ENCODE measurements at regions not wholly inside any gene's neighbourhood (a gene's known extent, or its start where the extent isn't known, plus 50 kb on each side); places are given as distances from the start of the nearest gene placed in this dataset.
"Not testable (repeated sequence)": the region's sequence is repeated elsewhere in the genome, so short reads cannot be mapped to it uniquely, and the experiment has no call there.

DNA sequence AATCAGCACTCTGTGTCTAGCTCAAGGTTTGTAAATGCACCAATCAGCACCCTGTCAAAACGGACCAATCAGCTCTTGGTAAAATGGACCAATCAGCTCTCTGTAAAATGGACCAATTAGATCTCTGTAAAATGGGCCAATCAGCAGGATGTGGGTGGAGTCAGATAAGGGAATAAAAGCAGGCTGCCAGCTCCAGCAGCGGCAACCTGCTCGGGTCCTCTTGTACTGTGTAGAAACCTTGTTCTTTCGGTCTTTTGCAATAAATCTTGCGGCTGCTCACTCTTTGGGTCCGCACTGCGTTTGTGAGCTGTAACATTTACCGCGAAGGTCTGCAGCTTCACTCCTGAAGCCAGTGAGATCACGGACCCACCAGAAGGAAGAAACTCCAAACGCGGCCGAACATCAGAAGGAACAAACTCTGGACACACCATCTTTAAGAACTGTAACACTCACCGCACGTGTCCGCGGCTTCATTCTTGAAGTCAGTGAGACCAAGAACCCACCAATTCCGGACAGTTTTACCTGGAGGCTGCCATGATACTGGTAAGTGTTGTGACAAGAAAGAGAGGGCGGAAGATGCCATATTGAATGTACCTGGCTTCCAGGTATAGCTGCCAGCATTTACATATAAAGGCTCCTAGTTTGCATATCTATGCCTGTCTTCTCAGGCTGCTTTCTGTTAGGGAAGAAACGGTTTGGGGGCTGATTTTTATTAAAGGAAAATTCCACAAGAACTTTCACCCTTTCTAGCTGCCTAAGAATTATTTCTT, 758.5 kb upstream of the CTNND2 start:
- no peak for TF ChIP-seq POLR2A (IDR thresholded peaks at IDR 0.05; ENCODE audit: low read length)
- TF ChIP-seq GATA1 (IDR thresholded peaks at IDR 0.05; ENCODE audit: low read depth, low read length), result no peak
- no peak for DNase-seq

DNA sequence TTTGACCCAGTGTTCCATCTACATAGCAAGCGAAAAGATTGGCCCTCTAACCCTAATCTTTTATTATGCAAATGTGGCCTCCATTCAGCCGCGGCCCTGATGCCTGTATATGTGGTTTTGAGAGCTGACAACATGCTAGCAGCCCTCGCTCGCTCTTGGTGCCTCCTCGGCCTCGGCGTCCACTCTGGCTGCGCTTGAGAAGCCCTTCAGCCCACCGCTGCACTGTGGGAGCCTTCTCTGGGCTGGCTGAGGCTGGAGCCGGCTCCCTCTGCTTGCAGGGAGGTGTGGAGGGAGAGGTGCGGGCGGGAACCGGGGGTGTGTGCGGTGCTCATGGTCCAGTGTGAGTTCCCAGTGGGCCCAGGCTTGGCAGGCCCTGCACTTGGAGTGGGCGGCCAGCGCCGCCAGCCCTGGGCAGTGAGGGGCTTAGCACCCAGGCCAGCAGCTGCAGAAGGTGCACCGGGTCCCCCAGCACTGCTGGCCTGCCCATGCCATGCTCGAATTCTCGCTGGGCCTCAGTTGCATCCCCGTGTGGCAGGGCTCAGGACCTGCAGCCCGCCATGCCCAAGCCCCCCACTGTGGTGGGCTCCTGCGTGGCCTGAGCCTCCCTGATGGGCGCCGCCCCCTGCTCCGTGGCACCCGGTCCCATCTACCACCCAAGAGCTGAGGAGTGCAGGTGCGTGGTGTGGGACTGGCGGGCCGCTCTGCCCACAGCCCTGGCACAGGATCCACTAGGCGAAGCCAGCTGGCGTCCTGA, 757.5 kb upstream of the CTNND2 start:
- no peak for TF ChIP-seq POLR2A (IDR thresholded peaks at IDR 0.05; ENCODE audit: low read length)
- no peak for TF ChIP-seq GATA1 (IDR thresholded peaks at IDR 0.05; ENCODE audit: low read depth, low read length)
- DNase-seq, result no peak

DNA sequence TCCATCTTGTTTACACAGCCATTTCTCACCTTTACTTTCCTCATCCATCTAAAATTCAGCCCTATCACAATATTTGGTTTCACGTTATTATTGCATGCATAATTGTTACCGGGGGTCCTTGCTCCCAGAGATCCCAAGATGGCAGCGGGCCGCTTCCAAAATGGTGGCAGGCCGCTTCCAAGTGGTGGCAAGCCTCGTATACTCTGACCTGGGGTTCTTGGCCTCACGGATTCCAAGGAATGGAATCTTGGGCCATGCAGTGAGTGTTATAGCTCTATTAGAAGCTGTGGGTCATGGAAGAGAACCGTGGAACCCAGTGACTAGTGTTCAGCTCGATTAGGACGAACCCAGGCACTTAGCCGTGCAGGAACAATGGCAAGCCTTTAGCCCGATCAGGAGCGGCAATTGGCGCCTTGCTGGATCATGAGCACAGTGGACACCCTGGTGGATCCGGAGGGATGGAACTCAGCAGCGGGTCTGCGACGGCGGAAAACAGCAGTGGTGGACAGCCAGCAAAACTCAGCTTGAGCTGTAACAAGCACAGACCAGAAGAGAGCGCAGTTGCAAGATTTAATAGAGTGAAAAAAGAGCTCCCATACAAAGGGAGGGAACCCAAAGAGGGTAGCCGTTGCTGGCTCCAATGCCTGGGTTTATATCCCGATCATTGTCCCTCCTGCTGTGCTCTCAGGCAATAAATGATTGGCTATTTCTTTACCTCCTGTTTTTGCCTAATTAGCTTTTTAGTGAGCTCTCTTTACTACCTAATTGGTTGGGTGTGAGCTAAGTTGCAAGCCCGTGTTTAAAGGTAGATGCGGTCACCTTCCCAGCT, 756.2 kb upstream of the CTNND2 start:
- not testable (repeated sequence) for DNase-seq

DNA sequence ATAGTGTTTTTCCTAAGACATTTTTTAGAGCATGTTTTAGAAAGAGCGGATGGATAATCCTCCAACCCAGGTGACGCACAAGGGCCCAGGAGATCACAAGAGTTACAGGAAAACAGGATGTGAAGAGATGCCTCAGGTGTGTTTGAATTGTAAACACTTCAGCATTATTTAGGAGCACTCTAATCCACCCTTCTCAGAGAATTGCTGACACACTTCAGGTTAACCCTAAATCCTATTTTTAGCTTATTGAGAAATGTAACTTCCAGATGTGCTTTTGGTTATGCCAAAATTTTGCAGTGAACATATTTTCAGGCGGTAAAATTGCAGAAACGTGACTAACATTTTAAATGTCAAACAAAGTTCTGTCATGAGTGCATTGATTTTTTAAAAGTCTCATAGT, 755.4 kb upstream of the CTNND2 start:
- TF ChIP-seq GATA1 (IDR thresholded peaks at IDR 0.05; ENCODE audit: low read depth, low read length) (no peak), POLR2A (IDR thresholded peaks at IDR 0.05; ENCODE audit: low read length) (no peak)

DNA sequence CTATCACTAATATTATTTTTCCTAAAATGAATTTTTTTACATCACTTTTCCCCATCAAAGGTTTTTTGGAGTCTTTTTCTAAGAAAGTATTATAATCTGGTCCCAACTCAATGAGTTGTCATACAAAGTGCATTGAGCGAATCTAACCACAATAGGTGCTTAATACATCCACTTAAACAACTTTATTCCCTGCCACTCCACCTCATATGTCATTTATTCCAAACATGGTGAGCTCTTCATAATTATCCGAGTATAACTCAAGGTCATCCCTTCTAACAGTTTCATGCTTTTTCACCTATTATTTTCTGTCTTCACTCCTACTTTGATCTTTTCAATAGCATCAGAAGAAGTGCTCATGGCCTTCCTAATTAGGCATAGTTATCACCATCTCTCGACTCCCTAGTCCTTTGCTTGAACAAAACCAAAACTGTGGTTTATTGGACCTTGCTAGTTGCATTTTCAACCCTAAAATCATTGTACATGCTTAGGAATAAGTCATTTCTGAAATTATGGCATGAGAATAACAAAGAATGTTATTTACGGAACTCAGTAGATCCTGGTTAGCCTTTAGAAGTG, 754.7 kb upstream of the CTNND2 start:
- TF ChIP-seq POLR2A (IDR thresholded peaks at IDR 0.05; ENCODE audit: low read length) (no peak), GATA1 (IDR thresholded peaks at IDR 0.05; ENCODE audit: low read depth, low read length) (no peak)
- DNase-seq, result no peak

More for the DNA sequence above, 755.4 kb upstream of the CTNND2 start:
- no peak for DNase-seq

DNA sequence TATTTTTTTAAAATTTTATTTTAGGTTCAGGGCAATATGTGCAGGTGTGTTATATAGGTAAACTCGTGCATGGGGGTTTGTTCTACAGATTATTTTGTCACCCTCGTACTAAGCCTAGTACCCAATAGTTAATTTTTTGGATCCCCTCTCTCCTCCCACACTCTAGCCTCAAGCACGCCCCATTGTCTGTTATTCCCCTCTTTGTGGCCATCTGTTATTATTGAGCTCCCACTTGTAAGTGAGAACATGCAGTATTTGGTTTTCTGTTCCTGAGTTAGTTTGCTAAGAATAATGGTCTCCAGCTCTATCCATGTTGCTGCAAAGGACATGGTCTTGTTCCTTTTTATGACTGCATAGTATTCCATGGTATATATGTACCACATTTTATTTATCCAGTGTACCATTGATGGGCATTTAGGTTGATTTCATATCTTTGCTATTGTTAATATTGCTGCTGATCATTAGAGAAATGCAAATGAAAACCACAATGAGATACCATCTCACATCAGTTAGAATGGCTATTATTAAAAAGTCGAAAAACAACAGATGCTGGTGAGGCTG, 753.7 kb upstream of the CTNND2 start:
- DNase-seq, result not testable (repeated sequence)

DNA sequence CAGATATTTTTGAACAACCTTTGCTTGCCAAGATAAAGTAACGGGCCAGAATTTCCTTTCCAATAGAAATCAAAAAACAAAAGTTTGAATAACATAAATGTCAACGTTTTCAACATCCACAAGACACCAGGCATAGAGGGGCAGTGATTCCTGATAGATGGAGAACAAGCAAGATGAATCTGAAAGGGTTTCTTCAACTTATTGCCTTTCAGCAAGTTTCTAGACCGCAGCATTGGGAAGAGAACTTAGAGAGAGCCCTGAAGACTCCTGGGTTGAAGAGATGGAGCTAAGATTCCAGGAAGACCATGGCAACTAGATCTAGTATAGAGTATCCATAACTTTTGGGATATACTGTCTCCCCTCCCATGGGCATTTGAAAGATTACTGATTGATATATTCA, 751.4 kb upstream of the CTNND2 start:
- TF ChIP-seq POLR2A (IDR thresholded peaks at IDR 0.05; ENCODE audit: low read length) (no peak), GATA1 (IDR thresholded peaks at IDR 0.05; ENCODE audit: low read depth, low read length) (no peak)
- no peak for DNase-seq

DNA sequence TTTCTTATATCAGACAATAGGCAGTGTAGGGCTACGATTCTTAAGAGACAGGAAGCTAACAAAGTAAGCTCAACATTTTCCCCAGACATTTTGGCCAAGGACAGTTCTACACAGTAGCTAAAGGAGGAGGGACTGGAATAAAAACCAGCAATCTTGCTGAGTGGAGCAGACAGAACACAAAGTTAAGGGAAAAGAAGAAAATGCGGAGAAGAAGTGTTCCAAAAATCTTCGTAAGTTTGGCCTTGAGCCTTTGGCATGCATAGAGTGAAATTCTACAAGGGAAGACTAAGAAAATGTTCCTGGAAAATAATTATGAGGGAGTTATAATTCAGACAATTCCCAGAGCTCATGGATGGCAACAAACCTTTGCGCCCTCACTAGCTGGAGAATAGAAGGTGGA, 748.0 kb upstream of the CTNND2 start:
- DNase-seq, result no peak
- TF ChIP-seq GATA1 (IDR thresholded peaks at IDR 0.05; ENCODE audit: low read depth, low read length), result no peak
- no peak for TF ChIP-seq POLR2A (IDR thresholded peaks at IDR 0.05; ENCODE audit: low read length)

DNA sequence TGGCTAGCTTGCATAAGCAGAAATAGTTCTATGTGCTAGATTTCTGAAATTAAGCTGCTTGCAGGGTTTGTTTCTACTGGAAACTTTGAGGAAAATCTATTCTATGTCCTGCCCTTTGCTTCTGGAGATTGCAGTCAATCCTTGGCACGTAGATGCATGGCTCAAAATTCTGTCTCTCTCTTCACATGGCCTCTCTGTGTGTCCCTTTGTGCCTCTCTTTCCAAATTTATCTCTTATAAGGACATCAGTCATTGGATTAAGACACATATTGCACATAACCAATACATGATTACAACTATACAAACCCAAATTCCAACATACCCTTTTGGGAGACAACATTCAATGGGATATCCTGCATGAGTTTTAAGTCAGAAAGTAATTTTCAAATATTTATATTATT, 744.3 kb upstream of the CTNND2 start:
- no peak for TF ChIP-seq GATA1 (IDR thresholded peaks at IDR 0.05; ENCODE audit: low read depth, low read length)
- TF ChIP-seq POLR2A (IDR thresholded peaks at IDR 0.05; ENCODE audit: low read length), result no peak
- DNase-seq, result no peak

DNA sequence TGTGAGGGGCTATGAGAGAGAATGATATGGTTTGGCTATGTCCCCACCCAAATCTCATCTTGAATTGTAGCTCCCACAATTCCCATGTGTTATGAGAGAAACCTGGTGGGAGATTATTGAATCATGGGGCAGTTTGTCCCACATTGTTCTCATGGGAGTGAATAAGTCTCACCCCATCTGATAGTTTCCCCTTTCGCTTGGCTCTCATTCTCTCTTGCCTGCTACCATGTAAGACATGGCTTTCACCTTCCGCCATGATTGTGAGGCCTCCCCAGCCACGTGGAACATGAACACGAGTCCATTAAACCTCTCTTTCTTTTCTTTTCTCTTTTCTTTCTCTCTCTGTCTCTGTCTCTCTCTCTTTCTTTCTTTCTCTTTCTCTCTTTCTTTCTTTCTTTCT, 743.4 kb upstream of the CTNND2 start:
- DNase-seq, result no peak
- no peak for TF ChIP-seq GATA1 (IDR thresholded peaks at IDR 0.05; ENCODE audit: low read depth, low read length)
- TF ChIP-seq POLR2A (IDR thresholded peaks at IDR 0.05; ENCODE audit: low read length), result no peak

DNA sequence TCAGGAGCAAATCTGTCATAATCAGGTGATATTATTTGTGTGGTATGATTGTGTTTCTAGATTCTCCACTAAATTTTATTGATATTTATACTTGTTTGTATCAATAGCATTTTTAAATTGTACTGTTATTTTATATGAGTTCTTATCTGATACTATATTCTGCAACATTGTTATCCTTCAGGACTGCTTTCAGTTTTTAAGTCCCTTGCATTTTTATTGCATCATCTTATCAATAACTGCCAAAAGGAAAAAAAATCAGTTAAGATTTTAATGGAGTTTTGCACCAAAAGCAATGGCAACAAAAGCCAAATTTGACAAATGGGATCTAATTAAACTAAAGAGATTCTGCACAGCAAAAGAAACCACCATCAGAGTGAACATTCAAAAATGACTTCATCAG, 741.3 kb upstream of the CTNND2 start:
- TF ChIP-seq POLR2A (IDR thresholded peaks at IDR 0.05; ENCODE audit: low read length) (no peak), GATA1 (IDR thresholded peaks at IDR 0.05; ENCODE audit: low read depth, low read length) (no peak)
- no peak for DNase-seq

DNA sequence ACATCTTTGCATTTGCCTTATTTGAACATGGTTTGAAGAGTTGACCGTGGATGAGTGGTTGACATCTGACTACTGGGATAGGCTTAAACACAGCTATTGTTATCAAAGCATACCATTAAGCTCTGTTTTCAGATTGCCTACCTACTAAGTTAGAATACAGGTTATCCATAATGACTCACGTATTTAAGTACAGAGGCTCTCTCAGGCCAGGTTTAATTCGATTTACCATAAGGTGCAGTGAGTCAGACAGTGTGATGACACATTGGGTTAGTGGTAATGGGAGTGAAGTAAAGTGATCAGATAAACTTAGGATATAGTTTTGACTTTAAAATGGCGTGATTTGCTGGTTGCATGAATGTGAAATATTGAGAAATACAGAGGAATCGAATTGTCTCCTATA, 732.0 kb upstream of the CTNND2 start:
- DNase-seq, result no peak
- TF ChIP-seq POLR2A (IDR thresholded peaks at IDR 0.05; ENCODE audit: low read length) (no peak), GATA1 (IDR thresholded peaks at IDR 0.05; ENCODE audit: low read depth, low read length) (no peak)

DNA sequence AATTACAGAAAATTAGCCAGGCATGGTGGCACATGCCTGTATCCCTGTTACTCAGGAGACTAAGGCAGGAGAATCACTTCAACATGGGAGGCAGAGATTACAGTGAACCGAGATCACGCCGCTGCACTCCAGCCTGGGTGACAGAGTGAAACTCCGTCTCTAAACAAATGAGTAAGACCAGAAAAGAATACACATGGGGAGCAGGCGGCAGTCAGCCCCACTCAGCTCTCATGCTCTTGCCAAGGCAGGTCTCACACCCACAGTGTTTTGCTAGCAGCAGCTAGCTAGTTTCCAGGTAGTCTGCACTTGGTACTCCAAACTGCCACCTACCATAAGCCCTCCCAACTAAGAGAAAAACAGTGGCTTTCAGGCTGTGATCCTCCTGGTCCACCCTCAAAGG, 722.3 kb upstream of the CTNND2 start:
- TF ChIP-seq GATA1 (IDR thresholded peaks at IDR 0.05; ENCODE audit: low read depth, low read length), result no peak
- TF ChIP-seq POLR2A (IDR thresholded peaks at IDR 0.05; ENCODE audit: low read length), result no peak
- no peak for DNase-seq
